BE2C (cell line): ENCODE measurements at regions not wholly inside any gene's neighbourhood (a gene's known extent, or its start where the extent isn't known, plus 50 kb on each side); places are given as distances from the start of the nearest gene placed in this dataset.
"Not testable (repeated sequence)": the region's sequence is repeated elsewhere in the genome, so short reads cannot be mapped to it uniquely, and the experiment has no call there.

Experiments
- DNase-seq: peaks from one replicate; pipeline ENCODE4 v3.0.0-alpha.2; 2020
- H3K27me3 ChIP-seq: fragments of 250-450 bp; sonication (Bioruptor Pico); 2 replicates; pipeline ENCODE4 v1.5.1; 2020; ENCODE audit warnings: mild to moderate bottlenecking
- H3K36me3 ChIP-seq: fragments of 250-450 bp; sonication (Bioruptor Pico); 2 replicates; pipeline ENCODE4 v1.5.1; 2020; ENCODE audit warnings: mild to moderate bottlenecking
- H3K4me1 ChIP-seq: fragments of 250-450 bp; sonication (Bioruptor Pico); 2 replicates; pipeline ENCODE4 v1.5.1; 2020
- H3K4me3 ChIP-seq: 2 replicates; pipeline ENCODE4 v1.5.1; 2011; ENCODE audit warnings: low read depth, low read length
- H3K9me3 ChIP-seq: fragments of 250-450 bp; sonication (Bioruptor Pico); 2 replicates; pipeline ENCODE4 v1.5.1; 2020
- CTCF ChIP-seq: IDR thresholded peaks from 2 replicates; pipeline ENCODE4 v1.5.1; 2012; ENCODE audit warnings: mild to moderate bottlenecking, low read depth, low read length

GRCh38 chr15:24766511-24767133, 91.0 kb downstream of the NPAP1 start:
- no peak for TF ChIP-seq CTCF
- Histone ChIP-seq H3K27me3 (no peaks in the 10 kb centered on the region), H3K4me3 (no peak overlapping the region), H3K4me1 (no peaks in the 10 kb centered on the region), H3K36me3 (no peaks in the 10 kb centered on the region), H3K9me3 (no peaks in the 10 kb centered on the region)
- no peak for DNase-seq

GRCh38 chr15:24772266-24772665, 96.7 kb downstream of the NPAP1 start:
- no peaks in the 10 kb centered on the region for H3K4me1 ChIP-seq
- H3K27me3 ChIP-seq, result no peaks in the 10 kb centered on the region
- peak overlapping the region; percentile 60 for H3K4me3 ChIP-seq
- H3K36me3 ChIP-seq, result no peaks in the 10 kb centered on the region
- TF ChIP-seq CTCF, result no peak
- H3K9me3 ChIP-seq, result no peaks in the 10 kb centered on the region
- no peak for DNase-seq

- H3K4me3 ChIP-seq, result peak overlapping the region; percentile 60
- no peaks in the 10 kb centered on the region for H3K4me1 ChIP-seq
- peak; percentile 88 for DNase-seq
Measured at GRCh38 chr15:24772686-24773373, 97.3 kb downstream of the NPAP1 start.

GRCh38 chr15:24777307-24777706, 101.7 kb downstream of the NPAP1 start:
- Histone ChIP-seq H3K36me3 (no peaks in the 10 kb centered on the region), H3K9me3 (no peaks in the 10 kb centered on the region), H3K4me1 (no peaks in the 10 kb centered on the region), H3K4me3 (no peak overlapping the region), H3K27me3 (no peaks in the 10 kb centered on the region)
- no peak for DNase-seq
- TF ChIP-seq CTCF, result no peak

More at GRCh38 chr15:24772686-24773373, 97.3 kb downstream of the NPAP1 start:
- H3K9me3 ChIP-seq, result no peaks in the 10 kb centered on the region
- TF ChIP-seq CTCF, result no peak
- no peaks in the 10 kb centered on the region for H3K27me3 ChIP-seq
- H3K36me3 ChIP-seq, result no peaks in the 10 kb centered on the region

- TF ChIP-seq CTCF, result no peak
- H3K27me3 ChIP-seq, result no peaks in the 10 kb centered on the region
- no peaks in the 10 kb centered on the region for H3K9me3 ChIP-seq
- no peak for DNase-seq
- H3K4me1 ChIP-seq, result no peaks in the 10 kb centered on the region
- H3K4me3 ChIP-seq, result no peak overlapping the region
- H3K36me3 ChIP-seq, result no peaks in the 10 kb centered on the region
Measured at GRCh38 chr15:24784506-24784905, 108.9 kb downstream of the NPAP1 start.

- Histone ChIP-seq H3K4me1 (no peaks in the 10 kb centered on the region), H3K36me3 (no peaks in the 10 kb centered on the region), H3K27me3 (no peaks in the 10 kb centered on the region), H3K4me3 (no peak overlapping the region), H3K9me3 (no peaks in the 10 kb centered on the region)
- TF ChIP-seq CTCF, result no peak
- DNase-seq, result no peak
Measured at GRCh38 chr15:24786347-24786746, 110.8 kb downstream of the NPAP1 start.

- not testable (repeated sequence) for H3K9me3 ChIP-seq, H3K27me3 ChIP-seq, H3K4me3 ChIP-seq, H3K4me1 ChIP-seq, H3K36me3 ChIP-seq, DNase-seq
Measured at GRCh38 chr15:24802624-24803023, 127.0 kb downstream of the NPAP1 start.
